Astrocyte (in vitro differentiated cells and primary cell): ENCODE measurements at regions not wholly inside any gene's neighbourhood (a gene's known extent, or its start where the extent isn't known, plus 50 kb on each side); places are given as distances from the start of the nearest gene placed in this dataset.

Source experiments
- EZH2 ChIP-seq: IDR thresholded peaks from 2 replicates; pipeline ENCODE4 v1.6.1; 2012; ENCODE audit warnings: mild to moderate bottlenecking, low read length, inconsistent platforms; ENCODE audit not compliant: insufficient read depth
- TF ChIP-seq, protein P1 (sequence below): IDR thresholded peaks from 2 replicates; pipeline ENCODE4 v1.5.1; 2011; ENCODE audit warnings: low read depth, mild to moderate bottlenecking, inconsistent platforms, low read length, moderate library complexity; ENCODE audit not compliant: insufficient read depth

DNA sequence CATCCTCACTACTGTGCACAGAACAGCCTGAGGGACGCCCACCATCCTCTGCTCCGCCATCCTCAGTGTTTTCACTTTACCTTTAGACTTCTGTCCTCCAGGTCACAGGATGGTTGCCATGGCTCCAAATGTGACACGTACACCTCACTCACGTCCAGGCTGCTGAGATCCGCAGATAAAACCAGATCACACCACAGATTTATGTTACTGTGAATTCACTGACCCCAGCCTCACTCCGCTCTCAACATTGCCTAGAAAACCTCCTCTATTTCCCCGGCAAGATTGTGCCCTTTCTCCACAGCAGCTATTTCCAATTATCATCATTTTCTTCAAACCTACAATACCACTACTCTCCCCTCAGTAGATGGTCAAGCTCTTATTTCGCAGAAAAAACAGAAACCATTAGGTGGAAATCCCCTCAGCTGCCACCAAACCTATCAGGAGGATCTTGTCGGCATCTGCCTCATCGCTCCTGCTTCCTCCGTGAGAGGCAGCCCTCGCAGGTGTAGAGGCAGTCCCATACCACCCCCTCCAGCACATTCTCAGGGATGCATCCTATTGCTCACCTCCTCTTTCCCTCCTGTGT lies 49.8 kb upstream of the SLC1A4 start:
- TF ChIP-seq, protein P1, sequence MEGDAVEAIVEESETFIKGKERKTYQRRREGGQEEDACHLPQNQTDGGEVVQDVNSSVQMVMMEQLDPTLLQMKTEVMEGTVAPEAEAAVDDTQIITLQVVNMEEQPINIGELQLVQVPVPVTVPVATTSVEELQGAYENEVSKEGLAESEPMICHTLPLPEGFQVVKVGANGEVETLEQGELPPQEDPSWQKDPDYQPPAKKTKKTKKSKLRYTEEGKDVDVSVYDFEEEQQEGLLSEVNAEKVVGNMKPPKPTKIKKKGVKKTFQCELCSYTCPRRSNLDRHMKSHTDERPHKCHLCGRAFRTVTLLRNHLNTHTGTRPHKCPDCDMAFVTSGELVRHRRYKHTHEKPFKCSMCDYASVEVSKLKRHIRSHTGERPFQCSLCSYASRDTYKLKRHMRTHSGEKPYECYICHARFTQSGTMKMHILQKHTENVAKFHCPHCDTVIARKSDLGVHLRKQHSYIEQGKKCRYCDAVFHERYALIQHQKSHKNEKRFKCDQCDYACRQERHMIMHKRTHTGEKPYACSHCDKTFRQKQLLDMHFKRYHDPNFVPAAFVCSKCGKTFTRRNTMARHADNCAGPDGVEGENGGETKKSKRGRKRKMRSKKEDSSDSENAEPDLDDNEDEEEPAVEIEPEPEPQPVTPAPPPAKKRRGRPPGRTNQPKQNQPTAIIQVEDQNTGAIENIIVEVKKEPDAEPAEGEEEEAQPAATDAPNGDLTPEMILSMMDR, result no peak
- TF ChIP-seq EZH2, result no peak
